IMR-90 (cell line): ENCODE measurements at regions not wholly inside any gene's neighbourhood (a gene's known extent, or its start where the extent isn't known, plus 50 kb on each side); places are given as distances from the start of the nearest gene placed in this dataset.

Experiments used
- ATAC-seq: fragments of 200-7000 bp; cut with Tn5 transposase; 2 replicates; pipeline ENCODE4 v1.9.1; 2020; ENCODE audit warnings: low read depth, mild to moderate bottlenecking, moderate library complexity
- BruUV-seq: library from RNA; stranded (reverse); fragments of 400-500 nt; replicated peaks from 2 replicates; lab custom pipeline; 2021; lab: Mats Ljungman, UMichigan
- CTCF ChIA-PET: fragments of 300-600 bp; formaldehyde crosslinking; extraction: SDS; loops from one replicate; lab custom pipeline; 2021; ENCODE audit warnings: antibody characterized with exemption; lab: Yijun Ruan, JAX
- POLR2A ChIA-PET: fragments of 300-600 bp; sonication (Branson Sonifier 250); formaldehyde crosslinking; loops from one replicate; lab custom pipeline; 2022; ENCODE audit warnings: antibody characterized with exemption; ENCODE audit not compliant: unreplicated experiment; lab: Charles Lee
- DNase-seq: peaks from one replicate; pipeline ENCODE4 v3.0.0; 2013
- H2AFZ ChIP-seq: replicated peaks from 2 replicates; pipeline ENCODE3; 2013; ENCODE audit warnings: low read length, mild to moderate bottlenecking; ENCODE audit not compliant: poor library complexity
- H2AK5ac ChIP-seq: 2 replicates; pipeline ENCODE4 v1.6.1; 2013; ENCODE audit warnings: low read depth, low read length, inconsistent platforms
- H2AK9ac ChIP-seq: replicated peaks from 2 replicates; pipeline ENCODE3; 2013; ENCODE audit warnings: mild to moderate bottlenecking, low read depth, low read length, moderate library complexity; ENCODE audit not compliant: poor library complexity
- H2BK120ac ChIP-seq: 2 replicates; pipeline ENCODE4 v1.6.1; 2013; ENCODE audit warnings: low read depth, low read length, inconsistent platforms
- H2BK15ac ChIP-seq: 3 replicates; pipeline ENCODE4 v1.6.1; 2013; ENCODE audit warnings: low read depth, low read length, inconsistent platforms
- H2BK20ac ChIP-seq: 2 replicates; pipeline ENCODE4 v1.6.1; 2013; ENCODE audit warnings: low read depth, mild to moderate bottlenecking, inconsistent platforms, low read length, moderate library complexity
- H2BK5ac ChIP-seq: 2 replicates; pipeline ENCODE4 v1.6.1; 2013; ENCODE audit warnings: mild to moderate bottlenecking, low read depth, low read length, inconsistent platforms; ENCODE audit not compliant: poor library complexity, severe bottlenecking
- H3K14ac ChIP-seq: replicated peaks from 2 replicates; pipeline ENCODE4 v1.6.1; 2013; ENCODE audit warnings: low read depth, low read length, inconsistent platforms
- H3K18ac ChIP-seq: 2 replicates; pipeline ENCODE4 v1.6.1; 2013; ENCODE audit warnings: low read depth, low read length, control low read depth
- H3K23ac ChIP-seq: 2 replicates; pipeline ENCODE4 v1.6.1; 2013; ENCODE audit warnings: low read depth, low read length, inconsistent platforms
- H3K27ac ChIP-seq: 2 replicates; pipeline ENCODE4 v1.5.1; 2013; ENCODE audit warnings: mild to moderate bottlenecking, control low read depth, low read length; ENCODE audit not compliant: insufficient read depth
- H3K27me3 ChIP-seq: 2 replicates; pipeline ENCODE4 v1.6.1; 2013; ENCODE audit warnings: low read length; ENCODE audit not compliant: control insufficient read depth, insufficient read depth
- H3K36me3 ChIP-seq: 2 replicates; pipeline ENCODE4 v1.6.1; 2013; ENCODE audit warnings: low read length, mixed read lengths; ENCODE audit not compliant: control insufficient read depth, insufficient read depth
- H3K4ac ChIP-seq: 2 replicates; pipeline ENCODE4 v1.6.1; 2013; ENCODE audit warnings: low read depth, low read length, inconsistent platforms
- H3K4me1 ChIP-seq: 2 replicates; pipeline ENCODE4 v1.6.1; 2013; ENCODE audit warnings: low read length, mixed read lengths; ENCODE audit not compliant: control insufficient read depth, insufficient read depth
- H3K4me2 ChIP-seq: 2 replicates; pipeline ENCODE4 v1.6.1; 2013; ENCODE audit warnings: low read depth, mild to moderate bottlenecking, control low read depth, low read length, moderate library complexity
- H3K4me3 ChIP-seq: 2 replicates; pipeline ENCODE4 v1.5.1; 2013; ENCODE audit warnings: low read depth, mild to moderate bottlenecking, control low read depth, low read length, moderate library complexity; ENCODE audit not compliant: insufficient read depth
- H3K56ac ChIP-seq: 2 replicates; pipeline ENCODE4 v1.6.1; 2013; ENCODE audit warnings: low read length, inconsistent platforms; ENCODE audit not compliant: insufficient read depth; ENCODE audit errors: extremely low read depth
- H3K79me1 ChIP-seq, 2 experiments: 2 replicates each; pipeline ENCODE4 v1.6.1; 2013; ENCODE audit warnings: low read length in 2 of 2, inconsistent platforms in 1 of 2, low read depth in 1 of 2
- H3K9ac ChIP-seq: 2 replicates; pipeline ENCODE4 v1.6.1; 2013; ENCODE audit warnings: low read depth, low read length, control low read depth
- H3K9me1 ChIP-seq: 2 replicates; pipeline ENCODE4 v1.6.1; 2013; ENCODE audit warnings: low read length, inconsistent platforms; ENCODE audit not compliant: insufficient read depth
- H3K9me3 ChIP-seq: 2 replicates; pipeline ENCODE4 v1.6.1; 2013; ENCODE audit warnings: low read length; ENCODE audit not compliant: control insufficient read depth, insufficient read depth
- H4K20me1 ChIP-seq: 2 replicates; pipeline ENCODE4 v1.6.1; 2013; ENCODE audit warnings: low read length, inconsistent platforms; ENCODE audit not compliant: insufficient read depth
- H4K5ac ChIP-seq: 2 replicates; pipeline ENCODE4 v1.6.1; 2013; ENCODE audit warnings: mild to moderate bottlenecking, low read depth, low read length, control low read depth
- H4K8ac ChIP-seq, 2 experiments: 2 replicates each; pipeline ENCODE4 v1.6.1; 2013; ENCODE audit warnings: low read depth in 2 of 2, low read length in 2 of 2, control low read depth in 1 of 2, inconsistent platforms in 1 of 2
- H4K91ac ChIP-seq: 2 replicates; pipeline ENCODE4 v1.6.1; 2013; ENCODE audit warnings: low read depth, low read length, inconsistent platforms; ENCODE audit not compliant: insufficient read depth
- BHLHE40 ChIP-seq: fragments of 150-350 bp; IDR thresholded peaks from 2 replicates; pipeline ENCODE4 v1.6.1; 2016; ENCODE audit warnings: mild to moderate bottlenecking, low read depth, low read length
- CEBPB ChIP-seq: IDR thresholded peaks from 2 replicates; pipeline ENCODE4 v1.6.1; 2012; ENCODE audit warnings: low read depth, low read length, improper control_type of control experiment
- CHD1 ChIP-seq: IDR thresholded peaks from 2 replicates; pipeline ENCODE4 v1.6.1; 2012; ENCODE audit warnings: low read depth, low read length, improper control_type of control experiment
- FOS ChIP-seq: fragments of 150-350 bp; IDR thresholded peaks from 2 replicates; pipeline ENCODE4 v1.6.1; 2016; ENCODE audit warnings: low read depth, low read length
- MAFK ChIP-seq: IDR thresholded peaks from 2 replicates; pipeline ENCODE4 v1.6.1; 2012; ENCODE audit warnings: low read depth, low read length, improper control_type of control experiment
- MAZ ChIP-seq: IDR thresholded peaks from 2 replicates; pipeline ENCODE4 v1.6.1; 2012; ENCODE audit warnings: low read depth, mild to moderate bottlenecking, low read length, improper control_type of control experiment, moderate library complexity, borderline replicate concordance
- MXI1 ChIP-seq: IDR thresholded peaks from 2 replicates; pipeline ENCODE4 v1.6.1; 2012; ENCODE audit warnings: low read depth, mild to moderate bottlenecking, low read length, moderate library complexity, borderline replicate concordance
- NFE2L2 ChIP-seq: fragments of 150-350 bp; IDR thresholded peaks from 2 replicates; pipeline ENCODE4 v1.6.1; 2016; ENCODE audit warnings: low read depth, mild to moderate bottlenecking, low read length
- POLR2A ChIP-seq: IDR thresholded peaks from 2 replicates; pipeline ENCODE4 v1.6.1; 2012; ENCODE audit warnings: mild to moderate bottlenecking, low read depth, low read length
- RAD21 ChIP-seq: IDR thresholded peaks from 2 replicates; pipeline ENCODE4 v1.6.1; 2012; ENCODE audit warnings: low read length, improper control_type of control experiment
- RCOR1 ChIP-seq: IDR thresholded peaks from 2 replicates; pipeline ENCODE4 v1.6.1; 2012; ENCODE audit warnings: mild to moderate bottlenecking, low read length, improper control_type of control experiment; ENCODE audit not compliant: insufficient replicate concordance
- RFX5 ChIP-seq: IDR thresholded peaks from 2 replicates; pipeline ENCODE4 v1.8.0; 2012; ENCODE audit warnings: low read depth, mild to moderate bottlenecking, low read length, moderate library complexity
- SMC3 ChIP-seq: fragments of 150-350 bp; IDR thresholded peaks from 2 replicates; pipeline ENCODE4 v1.6.1; 2016; ENCODE audit warnings: low read depth, mild to moderate bottlenecking, antibody characterized with exemption, low read length, moderate library complexity
- WGBS, 2 experiments: methylation state at CpG; one replicate each; pipeline versions ENCODE4 v1.1.5 to v1.1.7; 2013; ENCODE audit warnings: missing lambda C conversion rate in 2 of 2; ENCODE audit not compliant: insufficient read length in 1 of 2; ENCODE audit errors: extremely low coverage in 2 of 2; 5-methylcytosine and 5-hydroxymethylcytosine counted together
- dilution Hi-C: fragments of 300-500 bp; cut with HindIII; formaldehyde crosslinking; loops from one replicate; pipeline ENCODE4 v1.14.3; 2018; ENCODE audit warnings: low sequenced_read_pairs; ENCODE audit not compliant: unreplicated experiment
- in situ Hi-C: fragments of 300-500 bp; cut with MboI; formaldehyde crosslinking; loops from 3 replicates; pipeline ENCODE4 v1.14.3; 2019; ENCODE audit warnings: low sequenced_read_pairs, inconsistent platforms, mixed read lengths
- intact Hi-C: fragments of 100-400 bp; cut with micrococcal nuclease; formaldehyde crosslinking; loops from 2 replicates; pipeline ENCODE4 v1.10.0; 2022
- TF ChIP-seq, protein P1 (sequence below): fragments of 150-350 bp; IDR thresholded peaks from 2 replicates; pipeline ENCODE4 v1.6.1; 2017; ENCODE audit warnings: mild to moderate bottlenecking, antibody characterized with exemption, low read length, low read depth
- TF ChIP-seq, protein P2 (sequence below): fragments of 150-350 bp; IDR thresholded peaks from 2 replicates; pipeline ENCODE4 v1.6.1; 2016; ENCODE audit warnings: low read depth, mild to moderate bottlenecking, low read length, moderate library complexity, borderline replicate concordance
- TF ChIP-seq, protein P3 (sequence below): conservative IDR thresholded peaks from 2 replicates; pipeline ENCODE4 v1.5.1; 2012; ENCODE audit warnings: mild to moderate bottlenecking, low read depth, low read length, improper control_type of control experiment

DNA sequence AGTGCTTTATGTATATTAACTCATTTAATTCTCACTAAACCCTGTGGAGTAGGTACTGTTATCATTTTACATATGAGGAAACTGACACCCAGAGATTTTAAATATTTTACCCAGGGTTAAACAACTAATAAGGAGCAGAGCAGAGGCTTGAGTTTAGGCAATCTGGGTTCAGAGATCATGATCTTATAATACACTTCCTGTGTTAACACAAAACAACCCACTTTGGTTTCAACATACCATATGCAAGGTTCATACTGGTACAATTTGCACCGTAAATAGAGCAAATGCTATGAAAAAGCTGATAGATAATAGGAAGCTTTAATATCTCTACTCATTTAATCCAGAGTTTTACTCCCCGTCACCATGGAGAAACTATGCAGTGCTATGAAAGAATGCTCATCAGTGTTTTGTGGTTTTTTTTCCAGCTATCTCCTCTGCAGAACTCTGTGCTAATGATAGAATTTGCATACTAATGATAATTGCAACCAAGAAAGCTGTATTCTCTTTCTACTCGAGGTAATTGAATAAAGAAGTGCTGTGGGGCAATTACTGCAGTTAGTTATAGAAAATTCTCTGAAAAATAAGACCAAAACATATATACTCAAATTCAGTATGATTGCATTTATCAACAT is 138.8 kb upstream of the MAP9 start:
- POLR2A ChIA-PET = no interaction called here
- no peak overlapping the region for H2AK5ac ChIP-seq
- dilution Hi-C loops (no loop called here), in situ Hi-C loops (no loop called here), intact Hi-C loops (no loop called here)
- H3K4ac ChIP-seq = no peak overlapping the region
- H3K9me1 ChIP-seq = no peaks in the 10 kb centered on the region
- no peaks in the 10 kb centered on the region for H3K9me3 ChIP-seq
- H2BK15ac ChIP-seq = no peak overlapping the region
- H4K91ac ChIP-seq = no peak overlapping the region
- H2BK20ac ChIP-seq = no peak overlapping the region
- H4K5ac ChIP-seq = no peak overlapping the region
- DNase-seq (no peak), ATAC-seq (no peak)
- no peak overlapping the region for H3K27ac ChIP-seq
- H4K8ac ChIP-seq = no peak overlapping the region
- H3K18ac ChIP-seq = no peak overlapping the region
- no peaks in the 10 kb centered on the region for H3K4me1 ChIP-seq
- no peak overlapping the region for H3K14ac ChIP-seq
- TF ChIP-seq MAZ = no peak
- TF ChIP-seq CHD1 = no peak
- TF ChIP-seq FOS = no peak
- no peak for TF ChIP-seq RAD21
- no peak for TF ChIP-seq SMC3
- no peak for TF ChIP-seq MXI1
- TF ChIP-seq, protein P1, sequence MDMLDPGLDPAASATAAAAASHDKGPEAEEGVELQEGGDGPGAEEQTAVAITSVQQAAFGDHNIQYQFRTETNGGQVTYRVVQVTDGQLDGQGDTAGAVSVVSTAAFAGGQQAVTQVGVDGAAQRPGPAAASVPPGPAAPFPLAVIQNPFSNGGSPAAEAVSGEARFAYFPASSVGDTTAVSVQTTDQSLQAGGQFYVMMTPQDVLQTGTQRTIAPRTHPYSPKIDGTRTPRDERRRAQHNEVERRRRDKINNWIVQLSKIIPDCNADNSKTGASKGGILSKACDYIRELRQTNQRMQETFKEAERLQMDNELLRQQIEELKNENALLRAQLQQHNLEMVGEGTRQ = no peak
- TF ChIP-seq RFX5 = no peak
- TF ChIP-seq, protein P2, sequence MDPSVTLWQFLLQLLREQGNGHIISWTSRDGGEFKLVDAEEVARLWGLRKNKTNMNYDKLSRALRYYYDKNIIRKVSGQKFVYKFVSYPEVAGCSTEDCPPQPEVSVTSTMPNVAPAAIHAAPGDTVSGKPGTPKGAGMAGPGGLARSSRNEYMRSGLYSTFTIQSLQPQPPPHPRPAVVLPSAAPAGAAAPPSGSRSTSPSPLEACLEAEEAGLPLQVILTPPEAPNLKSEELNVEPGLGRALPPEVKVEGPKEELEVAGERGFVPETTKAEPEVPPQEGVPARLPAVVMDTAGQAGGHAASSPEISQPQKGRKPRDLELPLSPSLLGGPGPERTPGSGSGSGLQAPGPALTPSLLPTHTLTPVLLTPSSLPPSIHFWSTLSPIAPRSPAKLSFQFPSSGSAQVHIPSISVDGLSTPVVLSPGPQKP = no peak
- TF ChIP-seq CEBPB = no peak
- no peak for TF ChIP-seq MAFK
- no peak for TF ChIP-seq RCOR1
- TF ChIP-seq NFE2L2 = no peak
- TF ChIP-seq POLR2A = no peak
- TF ChIP-seq, protein P3, sequence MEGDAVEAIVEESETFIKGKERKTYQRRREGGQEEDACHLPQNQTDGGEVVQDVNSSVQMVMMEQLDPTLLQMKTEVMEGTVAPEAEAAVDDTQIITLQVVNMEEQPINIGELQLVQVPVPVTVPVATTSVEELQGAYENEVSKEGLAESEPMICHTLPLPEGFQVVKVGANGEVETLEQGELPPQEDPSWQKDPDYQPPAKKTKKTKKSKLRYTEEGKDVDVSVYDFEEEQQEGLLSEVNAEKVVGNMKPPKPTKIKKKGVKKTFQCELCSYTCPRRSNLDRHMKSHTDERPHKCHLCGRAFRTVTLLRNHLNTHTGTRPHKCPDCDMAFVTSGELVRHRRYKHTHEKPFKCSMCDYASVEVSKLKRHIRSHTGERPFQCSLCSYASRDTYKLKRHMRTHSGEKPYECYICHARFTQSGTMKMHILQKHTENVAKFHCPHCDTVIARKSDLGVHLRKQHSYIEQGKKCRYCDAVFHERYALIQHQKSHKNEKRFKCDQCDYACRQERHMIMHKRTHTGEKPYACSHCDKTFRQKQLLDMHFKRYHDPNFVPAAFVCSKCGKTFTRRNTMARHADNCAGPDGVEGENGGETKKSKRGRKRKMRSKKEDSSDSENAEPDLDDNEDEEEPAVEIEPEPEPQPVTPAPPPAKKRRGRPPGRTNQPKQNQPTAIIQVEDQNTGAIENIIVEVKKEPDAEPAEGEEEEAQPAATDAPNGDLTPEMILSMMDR = no peak
- TF ChIP-seq BHLHE40 = no peak
- H3K36me3 ChIP-seq = no peaks in the 10 kb centered on the region
- WGBS, 2 experiments = no CpG with 5 or more reads among the region's 3 CpGs
- H3K27me3 ChIP-seq = no peaks in the 10 kb centered on the region
- no peak overlapping the region for H2BK120ac ChIP-seq
- H3K79me1 ChIP-seq = no peaks in the 10 kb centered on the region
- H3K4me3 ChIP-seq = no peak overlapping the region
- no peak overlapping the region for H3K23ac ChIP-seq
- no peak overlapping the region for H2AFZ ChIP-seq
- no peak overlapping the region for H2AK9ac ChIP-seq
- BruUV-seq = no TSS peak
- H4K20me1 ChIP-seq = no peaks in the 10 kb centered on the region
- no peak overlapping the region for H2BK5ac ChIP-seq
- H3K9ac ChIP-seq = no peak overlapping the region
- H3K4me2 ChIP-seq = no peak overlapping the region
- no peak overlapping the region for H3K56ac ChIP-seq
- CTCF ChIA-PET = no interaction called here
